K562 (cell line): ENCODE measurements at regions not wholly inside any gene's neighbourhood (a gene's known extent, or its start where the extent isn't known, plus 50 kb on each side); places are given as distances from the start of the nearest gene placed in this dataset.

Experiments used
- ATAC-seq: fragments of 200-7000 bp; cut with Tn5 transposase; 3 replicates; pipeline ENCODE4 v1.9.1; 2020; ENCODE audit warnings: moderate library complexity
- BruUV-seq: library from RNA; stranded (reverse); fragments of 400-500 nt; replicated peaks from 2 replicates; lab custom pipeline; 2021; lab: Mats Ljungman, UMichigan
- CTCF ChIA-PET: fragments of 300-600 bp; formaldehyde crosslinking; extraction: SDS; loops from one replicate; lab custom pipeline; 2021; ENCODE audit warnings: low intra/inter-chr PET ratio; lab: Yijun Ruan, JAX
- POLR2A ChIA-PET: fragments of 300-600, 350-650 bp; sonication (Branson Sonifier 250); formaldehyde crosslinking; extraction: SDS; loops from one replicate; lab custom pipeline; 2021; ENCODE audit warnings: antibody characterized with exemption, inconsistent platforms; lab: Yijun Ruan, JAX
- DNase-seq, 4 experiments: peaks; one replicate each; pipeline versions ENCODE4 v3.0.0 to v3.0.0-alpha.2; 2011 to 2018; ENCODE audit warnings: low spot score in 3 of 4, mixed read lengths in 3 of 4; ENCODE audit errors: extremely low read depth in 1 of 4
- FAIRE-seq: peaks from 2 replicates; lab custom pipeline; 2011; peaks lifted over from hg19 to GRCh38; lab: Jason Lieb, UNC
- H2AFZ ChIP-seq: 2 replicates; pipeline ENCODE4 v1.6.0; 2011; ENCODE audit warnings: low read depth, low read length, control low read depth, inconsistent platforms
- H3K27ac ChIP-seq: fragments of 200-600 bp; 3 replicates; pipeline ENCODE4 v1.8.0; 2011; ENCODE audit warnings: low read depth, mild to moderate bottlenecking, control low read depth, inconsistent platforms, low read length, moderate library complexity, mixed read lengths; ENCODE audit errors: extremely low read depth
- H3K27me3 ChIP-seq, 2 experiments: fragments of 300-600 bp in 1 of 2; 2 replicates in 1 of 2; 3 replicates in 1 of 2; pipeline versions ENCODE4 v1.6.0 to v1.8.0; 2011; ENCODE audit warnings: inconsistent platforms in 2 of 2, low read length in 2 of 2, mild to moderate bottlenecking in 1 of 2, mixed read lengths in 1 of 2, moderate library complexity in 1 of 2; ENCODE audit not compliant: control insufficient read depth in 2 of 2, insufficient read depth in 2 of 2
- H3K36me3 ChIP-seq: fragments of 300-600 bp; 3 replicates; pipeline ENCODE4 v1.8.0; 2011; ENCODE audit warnings: mild to moderate bottlenecking, low read length, inconsistent platforms; ENCODE audit not compliant: control insufficient read depth, insufficient read depth
- H3K4me1 ChIP-seq, 2 experiments: fragments of 200-600 bp in 1 of 2; replicated peaks in 1 of 2; 2 replicates in 1 of 2; 3 replicates in 1 of 2; pipeline versions ENCODE4 v1.5.1 to v1.8.0; 2011; ENCODE audit warnings: inconsistent platforms in 2 of 2, low read length in 2 of 2, mild to moderate bottlenecking in 1 of 2, mixed read lengths in 1 of 2, moderate library complexity in 1 of 2; ENCODE audit not compliant: control insufficient read depth in 2 of 2, insufficient read depth in 2 of 2
- H3K4me2 ChIP-seq: 2 replicates; pipeline ENCODE4 v1.6.1; 2011; ENCODE audit warnings: low read length, control low read depth, inconsistent platforms, mixed read lengths; ENCODE audit not compliant: insufficient read depth
- H3K4me3 ChIP-seq: fragments of 200-600 bp; sonication (generic), shearing (Covaris generic); 2 replicates; pipeline ENCODE4 v1.5.1; 2016; ENCODE audit warnings: control low read depth, inconsistent platforms
- H3K79me2 ChIP-seq: fragments of 200-600 bp; 3 replicates; pipeline ENCODE4 v1.8.0; 2011; ENCODE audit warnings: low read length, inconsistent platforms; ENCODE audit not compliant: control insufficient read depth, insufficient read depth
- H3K9ac ChIP-seq, 2 experiments: 2 replicates each; pipeline versions ENCODE4 v1.6.0 to v1.6.1; 2011; ENCODE audit warnings: low read depth in 2 of 2, low read length in 2 of 2, control low read depth in 1 of 2, inconsistent platforms in 1 of 2, mild to moderate bottlenecking in 1 of 2, mixed read lengths in 1 of 2; ENCODE audit not compliant: insufficient read depth in 1 of 2
- H3K9me1 ChIP-seq: one replicate; pipeline ENCODE4 v1.6.0; 2011; ENCODE audit warnings: inconsistent platforms, mild to moderate bottlenecking, low read length, moderate library complexity; ENCODE audit not compliant: control insufficient read depth, insufficient read depth
- H3K9me3 ChIP-seq: replicated peaks from 2 replicates; pipeline ENCODE4 v1.5.1; 2011; ENCODE audit warnings: low read depth, low read length, inconsistent platforms; ENCODE audit not compliant: control insufficient read depth, insufficient read depth
- H4K20me1 ChIP-seq: replicated peaks from 2 replicates; pipeline ENCODE4 v1.6.1; 2011; ENCODE audit warnings: low read length, inconsistent platforms, mixed read lengths; ENCODE audit not compliant: control insufficient read depth, insufficient read depth
- CREB1 ChIP-seq, 2 experiments: sonication (generic) in 1 of 2; formaldehyde crosslinking in 1 of 2; IDR thresholded peaks; 2 replicates each; pipeline versions ENCODE4 v1.6.1 to v1.8.0; 2012 to 2022; ENCODE audit warnings: inconsistent platforms in 1 of 2, mild to moderate bottlenecking in 1 of 2, missing genetic modification reagents in 1 of 2, moderate library complexity in 1 of 2
- CSDE1 ChIP-seq, 2 experiments: fragments of 450-650 bp; IDR thresholded peaks; 2 replicates each; pipeline ENCODE4 v1.6.1; 2016; ENCODE audit warnings: mild to moderate bottlenecking in 1 of 2
- FIP1L1 ChIP-seq: fragments of 200-400 bp; formaldehyde crosslinking; IDR thresholded peaks from 2 replicates; pipeline ENCODE4 v1.6.1; 2018; ENCODE audit warnings: mild to moderate bottlenecking, low read depth, low read length; ENCODE audit not compliant: poor library complexity, severe bottlenecking
- IRF2 ChIP-seq: sonication (generic); formaldehyde crosslinking; IDR thresholded peaks from 2 replicates; pipeline ENCODE4 v1.8.1; 2022; ENCODE audit warnings: mild to moderate bottlenecking, missing genetic modification reagents
- MYC ChIP-seq, 2 experiments: fragments of 250-450 bp in 1 of 2; sonication (Bioruptor Pico) in 1 of 2; IDR thresholded peaks; 2 replicates each; pipeline versions ENCODE4 v1.5.1 to v1.6.1; 2012 to 2021; ENCODE audit warnings: low read depth in 2 of 2, borderline replicate concordance in 1 of 2, improper control_type of control experiment in 1 of 2, low read length in 1 of 2, mild to moderate bottlenecking in 1 of 2, moderate library complexity in 1 of 2
- NFIC ChIP-seq: fragments of 450-650 bp; IDR thresholded peaks from 2 replicates; pipeline ENCODE4 v1.6.1; 2017; ENCODE audit warnings: mild to moderate bottlenecking, inconsistent platforms
- RFX1 ChIP-seq: fragments of 450-650 bp; IDR thresholded peaks from 2 replicates; pipeline ENCODE4 v1.6.1; 2016; ENCODE audit warnings: mild to moderate bottlenecking, moderate library complexity
- ZNF134 ChIP-seq: fragments of 250-450 bp; sonication (Bioruptor Pico); conservative IDR thresholded peaks from 2 replicates; pipeline ENCODE4 v1.4.0; 2020
- ZNF175 ChIP-seq: fragments of 200-800 bp; sonication (Bioruptor generic); IDR thresholded peaks from 2 replicates; pipeline ENCODE4 v1.6.1; 2016; ENCODE audit warnings: low read depth, mild to moderate bottlenecking, missing genetic modification characterization, missing compliant biosample characterization
- ZNF197 ChIP-seq: fragments of 200-800 bp; sonication (Bioruptor generic); IDR thresholded peaks from 2 replicates; pipeline ENCODE4 v1.6.1; 2016; ENCODE audit warnings: low read depth, missing genetic modification characterization, missing compliant biosample characterization
- WGBS: fragments of 100-300 bp; shearing (Covaris generic); methylation state at CpG from one replicate; pipeline ENCODE4 v1.1.6; 2016; ENCODE audit warnings: low coverage, mixed read lengths; ENCODE audit not compliant: insufficient coverage; ENCODE audit errors: missing lambda C conversion rate; 5-methylcytosine and 5-hydroxymethylcytosine counted together
- in situ Hi-C: fragments of 300-500 bp; cut with MboI; formaldehyde crosslinking; loops from 4 replicates; pipeline ENCODE4 v1.15.0; 2018; ENCODE audit warnings: inconsistent platforms, mixed read lengths
- intact Hi-C: fragments of 100-400 bp; cut with micrococcal nuclease; formaldehyde crosslinking; loops from 2 replicates; pipeline ENCODE4 v1.14.2; 2022
- TF ChIP-seq, protein P1 (sequence below): fragments of 250-450 bp; sonication (Bioruptor Pico); IDR thresholded peaks from 2 replicates; pipeline ENCODE4 v1.9.0; 2021; ENCODE audit warnings: mild to moderate bottlenecking

DNA sequence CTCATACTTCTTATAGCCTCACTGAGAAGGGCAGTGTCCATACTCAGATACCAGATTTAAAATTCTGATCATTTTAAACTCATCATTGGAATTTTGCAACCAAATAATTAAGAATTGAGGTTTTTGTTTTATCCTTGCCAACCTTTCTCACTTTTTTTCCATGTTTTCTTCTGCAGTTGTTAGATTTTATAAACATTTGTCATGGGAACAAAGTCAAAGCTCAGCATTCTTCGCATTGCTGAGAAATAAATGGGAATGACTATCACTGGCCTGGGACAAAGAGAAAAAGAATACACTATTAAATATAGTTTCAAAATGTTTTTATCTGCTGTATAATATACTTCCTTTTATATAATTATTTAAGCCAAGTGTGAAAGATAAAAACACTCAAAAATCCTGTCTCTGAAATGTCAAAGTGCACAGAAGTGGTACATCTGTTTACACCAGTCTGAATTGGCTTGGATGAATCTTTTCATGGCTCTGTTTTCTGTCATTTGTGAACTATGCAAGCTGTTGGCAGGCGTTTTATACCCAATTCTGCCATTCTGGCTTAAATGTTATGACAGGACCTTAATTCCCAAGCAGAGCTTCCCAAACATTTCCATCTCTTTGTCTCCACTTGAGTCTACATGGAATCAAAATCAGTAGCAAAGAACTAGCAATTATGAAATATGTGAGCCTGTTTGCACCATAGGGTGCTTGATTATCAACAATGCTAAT, 249.3 kb upstream of the SYT4 start:
- ChIA-PET POLR2A (no interaction called here), CTCF (no interaction called here)
- Histone ChIP-seq H4K20me1 (no peaks in the 10 kb centered on the region), H3K27me3 (no peaks in the 10 kb centered on the region), H3K9ac (no peak overlapping the region), H3K4me2 (no peak overlapping the region), H3K9me3 (no peaks in the 10 kb centered on the region), H3K27ac (no peak overlapping the region), H3K4me3 (no peak overlapping the region), H3K79me2 (no peaks in the 10 kb centered on the region), H3K36me3 (no peaks in the 10 kb centered on the region), H2AFZ (no peak overlapping the region), H3K4me1 (no peaks in the 10 kb centered on the region), H3K9me1 (no peaks in the 10 kb centered on the region)
- no TSS peak for BruUV-seq
- FAIRE-seq (no peak), ATAC-seq (no peak), DNase-seq (no peak)
- no peak for TF ChIP-seq NFIC
- no peak for TF ChIP-seq ZNF197
- TF ChIP-seq IRF2 (CRISPR knock-in tag): no peak
- TF ChIP-seq ZNF134 (CRISPR knock-in tag): no peak
- TF ChIP-seq CREB1 (IDR thresholded peaks at IDR 0.05): no peak
- TF ChIP-seq CREB1 (CRISPR knock-in tag; IDR thresholded peaks at IDR 0.05): no peak
- TF ChIP-seq MYC (IDR thresholded peaks at IDR 0.05; ENCODE audit: low read depth, low read length): no peak
- TF ChIP-seq MYC (CRISPR knock-in tag; IDR thresholded peaks at IDR 0.05; ENCODE audit: borderline replicate concordance, low read depth): no peak
- no peak for TF ChIP-seq RFX1
- TF ChIP-seq, protein P1, sequence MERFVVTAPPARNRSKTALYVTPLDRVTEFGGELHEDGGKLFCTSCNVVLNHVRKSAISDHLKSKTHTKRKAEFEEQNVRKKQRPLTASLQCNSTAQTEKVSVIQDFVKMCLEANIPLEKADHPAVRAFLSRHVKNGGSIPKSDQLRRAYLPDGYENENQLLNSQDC (CRISPR knock-in tag): no peak
- no peak for TF ChIP-seq CSDE1 (IDR thresholded peaks at IDR 0.05)
- TF ChIP-seq FIP1L1: no peak
- TF ChIP-seq ZNF175: no peak
- 5% methylated on average over 2 of the region's 2 CpGs for WGBS
- in situ Hi-C loops (no loop called here), intact Hi-C loops (no loop called here)
